Sigmoid colon (tissue), 6 donors: ENCODE measurements at regions not wholly inside any gene's neighbourhood (a gene's known extent, or its start where the extent isn't known, plus 50 kb on each side); places are given as distances from the start of the nearest gene placed in this dataset.
A peak's percentile ranks its signal among the peaks of the same experiment; 100 is the strongest.

Source experiments
- DNase-seq: peaks from one replicate; pipeline ENCODE4 v3.0.0-alpha.2; 2019
- H3K27ac ChIP-seq, 4 donors: fragments of 200-600 bp; sonication (generic); one replicate each; pipeline ENCODE4 v1.5.1; 2016 to 2019; ENCODE audit warnings: mild to moderate bottlenecking in 1 of 4
- H3K27me3 ChIP-seq, 3 donors: fragments of 200-600 bp; sonication (generic); one replicate each; pipeline ENCODE4 v1.5.1; 2019; ENCODE audit warnings: mild to moderate bottlenecking in 1 of 3
- H3K36me3 ChIP-seq, 4 donors: fragments of 200-600 bp; sonication (generic); one replicate each; pipeline ENCODE4 v1.5.1; 2016 to 2019
- H3K4me1 ChIP-seq, 4 donors: fragments of 200-600 bp; sonication (generic); one replicate each; pipeline ENCODE4 v1.5.1; 2017 to 2019
- H3K4me3 ChIP-seq, 4 donors: fragments of 200-600 bp; sonication (generic); one replicate each; pipeline ENCODE4 v1.5.1; 2017 to 2019; ENCODE audit warnings: mild to moderate bottlenecking in 2 of 4, moderate library complexity in 1 of 4
- H3K9me3 ChIP-seq, 4 donors: fragments of 200-600 bp in 3 of 4; sonication (generic) in 3 of 4; one replicate each; pipeline versions ENCODE4 v1.5.1 to v1.6.1; 2013 to 2019
- EP300 ChIP-seq, 4 donors: sonication (generic); formaldehyde crosslinking; IDR thresholded peaks; one replicate each; pipeline ENCODE4 v1.6.1; 2017; ENCODE audit warnings: antibody characterized with exemption in 4 of 4
- POLR2A ChIP-seq, 2 donors: fragments of 450-650 bp; IDR thresholded peaks; one replicate each; pipeline ENCODE4 v1.6.1; 2016; ENCODE audit warnings: antibody characterized with exemption in 2 of 2, mild to moderate bottlenecking in 2 of 2, moderate library complexity in 2 of 2
- POLR2AphosphoS5 ChIP-seq, 4 donors: sonication (generic); formaldehyde crosslinking; IDR thresholded peaks; one replicate each; pipeline ENCODE4 v1.6.1; 2017; ENCODE audit warnings: antibody characterized with exemption in 4 of 4
- WGBS, 2 donors: extraction: QIAGEN DNeasy Blood & Tissue Kit; methylation state at CpG; one replicate each; pipeline ENCODE4 v1.1.7; 2013; 5-methylcytosine and 5-hydroxymethylcytosine counted together
- intact Hi-C: fragments of 100-400 bp; cut with DNase I; formaldehyde crosslinking; loops from one replicate; pipeline ENCODE4 v1.15.1; 2023
- TF ChIP-seq, protein P1 (sequence below), 4 experiments: fragments of 450-650 bp in 3 of 4; fragments of 200-600 bp in 1 of 4; IDR thresholded peaks; one replicate each; pipeline ENCODE4 v1.5.1; 2016 to 2019; ENCODE audit warnings: antibody characterized with exemption in 4 of 4, mild to moderate bottlenecking in 3 of 4, moderate library complexity in 2 of 4
- donor health status: healthy with polysubstance abuse.
- donor health status: healthy.

GRCh38 chr3:167920747-167921146 lies 175.0 kb downstream of the GOLIM4 start:
- H3K27me3 ChIP-seq: no peaks in the 10 kb centered on the region
- intact Hi-C loops: no loop called here
- no peaks in the 10 kb centered on the region for H3K9me3 ChIP-seq
- TF ChIP-seq, protein P1, sequence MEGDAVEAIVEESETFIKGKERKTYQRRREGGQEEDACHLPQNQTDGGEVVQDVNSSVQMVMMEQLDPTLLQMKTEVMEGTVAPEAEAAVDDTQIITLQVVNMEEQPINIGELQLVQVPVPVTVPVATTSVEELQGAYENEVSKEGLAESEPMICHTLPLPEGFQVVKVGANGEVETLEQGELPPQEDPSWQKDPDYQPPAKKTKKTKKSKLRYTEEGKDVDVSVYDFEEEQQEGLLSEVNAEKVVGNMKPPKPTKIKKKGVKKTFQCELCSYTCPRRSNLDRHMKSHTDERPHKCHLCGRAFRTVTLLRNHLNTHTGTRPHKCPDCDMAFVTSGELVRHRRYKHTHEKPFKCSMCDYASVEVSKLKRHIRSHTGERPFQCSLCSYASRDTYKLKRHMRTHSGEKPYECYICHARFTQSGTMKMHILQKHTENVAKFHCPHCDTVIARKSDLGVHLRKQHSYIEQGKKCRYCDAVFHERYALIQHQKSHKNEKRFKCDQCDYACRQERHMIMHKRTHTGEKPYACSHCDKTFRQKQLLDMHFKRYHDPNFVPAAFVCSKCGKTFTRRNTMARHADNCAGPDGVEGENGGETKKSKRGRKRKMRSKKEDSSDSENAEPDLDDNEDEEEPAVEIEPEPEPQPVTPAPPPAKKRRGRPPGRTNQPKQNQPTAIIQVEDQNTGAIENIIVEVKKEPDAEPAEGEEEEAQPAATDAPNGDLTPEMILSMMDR (IDR thresholded peaks at IDR 0.05): no peak
- TF ChIP-seq EP300 (IDR thresholded peaks at IDR 0.05): no peak
- TF ChIP-seq POLR2AphosphoS5 (IDR thresholded peaks at IDR 0.05): no peak
- TF ChIP-seq POLR2A (IDR thresholded peaks at IDR 0.05): no peak
- H3K27ac ChIP-seq: no peak overlapping the region
- no peak for DNase-seq
- no peaks in the 10 kb centered on the region for H3K36me3 ChIP-seq
- no peaks in the 10 kb centered on the region for H3K4me1 ChIP-seq
- no peak overlapping the region for H3K4me3 ChIP-seq

- DNase-seq: no peak
- H3K27me3 ChIP-seq: no peaks in the 10 kb centered on the region
- no peak for TF ChIP-seq POLR2A (IDR thresholded peaks at IDR 0.05)
- TF ChIP-seq, protein P1 (IDR thresholded peaks at IDR 0.05): no peak
- no peak for TF ChIP-seq POLR2AphosphoS5 (IDR thresholded peaks at IDR 0.05)
- TF ChIP-seq EP300 (IDR thresholded peaks at IDR 0.05): no peak
- H3K4me1 ChIP-seq: no peaks in the 10 kb centered on the region
- no peaks in the 10 kb centered on the region for H3K9me3 ChIP-seq
- no peak overlapping the region for H3K27ac ChIP-seq
- intact Hi-C loops: no loop called here
- WGBS, 2 donors: 96 to 100% methylated on average over 1 of the region's 1 CpG
- no peaks in the 10 kb centered on the region for H3K36me3 ChIP-seq
- H3K4me3 ChIP-seq: no peak overlapping the region
These were observed 176.1 kb downstream of the GOLIM4 start for GRCh38 chr3:167919590-167919989.

DNA sequence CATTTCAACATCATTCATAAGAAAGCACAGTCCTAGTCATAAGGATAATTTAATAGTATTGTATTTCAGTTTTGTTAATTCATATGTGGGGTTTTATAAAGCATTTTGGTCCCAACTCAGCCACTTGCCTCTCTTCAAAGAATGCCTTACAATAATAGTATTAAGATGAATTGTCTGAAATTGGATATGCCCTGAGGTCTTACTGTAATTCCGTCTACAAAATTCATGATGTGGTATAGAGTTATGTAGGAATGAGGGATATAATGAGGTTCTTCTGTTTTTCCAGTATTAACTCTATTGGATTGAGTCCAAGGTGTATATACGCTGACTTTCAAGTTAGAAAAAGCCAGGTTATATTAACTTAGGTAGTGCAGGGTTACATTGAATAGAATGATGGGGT lies 177.0 kb downstream of the GOLIM4 start:
- Histone ChIP-seq H3K36me3 (no peaks in the 10 kb centered on the region), H3K4me3 (no peak overlapping the region), H3K9me3 (no peaks in the 10 kb centered on the region), H3K27ac (no peak overlapping the region), H3K27me3 (no peaks in the 10 kb centered on the region), H3K4me1 (no peaks in the 10 kb centered on the region)
- no peak for DNase-seq
- 75 to 85% methylated on average over 2 of the region's 2 CpGs for WGBS, 2 donors
- TF ChIP-seq EP300 (IDR thresholded peaks at IDR 0.05) (no peak), POLR2AphosphoS5 (IDR thresholded peaks at IDR 0.05) (no peak)
- intact Hi-C loops: no loop called here

DNA sequence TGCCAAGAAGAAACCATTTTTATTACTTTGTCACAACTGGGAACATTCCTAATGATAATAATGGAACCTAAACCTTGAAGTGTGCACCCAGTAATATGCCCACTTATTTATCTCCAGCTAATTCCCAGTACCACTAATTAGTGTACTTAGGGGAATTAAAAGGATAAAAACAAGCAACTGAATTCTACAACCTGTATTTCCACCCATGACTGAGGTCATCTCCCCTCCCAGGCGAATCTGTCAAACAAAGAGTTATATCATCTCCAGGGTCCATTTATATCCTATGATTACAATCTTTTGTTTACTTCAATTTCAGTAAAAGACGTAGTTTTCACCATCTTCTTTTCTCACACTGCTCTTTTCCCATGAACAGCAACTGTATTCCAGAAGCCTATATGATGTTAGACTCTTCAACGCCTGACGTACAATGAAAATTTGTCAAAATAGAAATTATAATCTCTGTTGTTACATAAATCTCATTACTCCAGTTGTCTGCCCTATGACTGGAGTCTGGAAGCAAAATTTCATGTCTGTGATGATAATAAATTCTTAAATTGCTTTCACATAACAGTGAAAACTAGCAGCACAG lies 177.6 kb downstream of the GOLIM4 start:
- Histone ChIP-seq H3K9me3 (no peaks in the 10 kb centered on the region), H3K36me3 (no peaks in the 10 kb centered on the region), H3K4me1 (no peaks in the 10 kb centered on the region), H3K27me3 (no peaks in the 10 kb centered on the region), H3K27ac (no peak overlapping the region), H3K4me3 (no peak overlapping the region)
- 73 to 86% methylated on average over 4 of the region's 4 CpGs for WGBS, 2 donors
- no peak for TF ChIP-seq POLR2AphosphoS5 (IDR thresholded peaks at IDR 0.05)
- no peak for TF ChIP-seq POLR2A (IDR thresholded peaks at IDR 0.05)
- no peak for TF ChIP-seq EP300 (IDR thresholded peaks at IDR 0.05)
- TF ChIP-seq, protein P1 (IDR thresholded peaks at IDR 0.05): no peak
- intact Hi-C loops: no loop called here
- DNase-seq: no peak

GRCh38 chr3:167913219-167913835 lies 177.8 kb downstream of the SERPINI1 start:
- H3K27me3 ChIP-seq: no peaks in the 10 kb centered on the region
- no peak for DNase-seq
- WGBS, 2 donors: 73 to 86% methylated on average over 4 of the region's 4 CpGs
- no peaks in the 10 kb centered on the region for H3K36me3 ChIP-seq
- H3K4me3 ChIP-seq: no peak overlapping the region
- H3K9me3 ChIP-seq: no peaks in the 10 kb centered on the region
- intact Hi-C loops: no loop called here
- H3K27ac ChIP-seq: peak overlapping the region in 1 of 4 donors; percentile 19
- TF ChIP-seq POLR2AphosphoS5 (IDR thresholded peaks at IDR 0.05) (peak in 1 of 4 donors; percentile 6), EP300 (IDR thresholded peaks at IDR 0.05) (no peak)
- H3K4me1 ChIP-seq: no peaks in the 10 kb centered on the region

DNA sequence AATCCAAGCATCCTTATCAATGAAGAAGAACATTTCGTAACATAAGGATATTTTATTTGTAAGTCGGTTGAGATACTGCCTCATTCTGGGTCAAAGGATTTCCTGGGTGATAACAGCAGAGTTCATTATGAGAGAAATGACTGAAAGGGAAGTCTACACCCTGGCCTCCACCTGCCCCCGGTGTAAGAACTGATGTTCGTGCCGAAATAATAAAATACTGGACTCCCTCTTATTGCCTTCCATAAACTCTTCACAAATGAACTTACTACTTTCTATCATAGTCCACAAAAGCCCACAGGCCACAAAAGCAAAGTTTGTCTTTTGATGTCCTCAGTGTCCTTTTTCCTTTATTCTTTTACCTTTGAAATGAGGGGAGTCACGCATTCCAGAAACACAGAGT lies 174.4 kb downstream of the SERPINI1 start:
- intact Hi-C loops: no loop called here
- H3K9me3 ChIP-seq: no peaks in the 10 kb centered on the region
- WGBS, 2 donors: 26 to 71% methylated on average over 6 of the region's 6 CpGs

More for the DNA sequence above, 174.4 kb downstream of the SERPINI1 start:
- TF ChIP-seq POLR2A (IDR thresholded peaks at IDR 0.05): no peak
- no peak for TF ChIP-seq EP300 (IDR thresholded peaks at IDR 0.05)
- TF ChIP-seq, protein P1 (IDR thresholded peaks at IDR 0.05): no peak
- TF ChIP-seq POLR2AphosphoS5 (IDR thresholded peaks at IDR 0.05): no peak
- H3K4me3 ChIP-seq: no peak overlapping the region
- H3K4me1 ChIP-seq: no peaks in the 10 kb centered on the region
- H3K27ac ChIP-seq: no peak overlapping the region
- no peaks in the 10 kb centered on the region for H3K27me3 ChIP-seq
- no peak for DNase-seq
- H3K36me3 ChIP-seq: no peaks in the 10 kb centered on the region
